Transverse colon (tissue), 4 donors: ENCODE measurements at regions not wholly inside any gene's neighbourhood (a gene's known extent, or its start where the extent isn't known, plus 50 kb on each side); places are given as distances from the start of the nearest gene placed in this dataset.

Source experiments
- CTCF ChIP-seq, 5 experiments: fragments of 200-600 bp in 3 of 5; fragments of 450-650 bp in 2 of 5; sonication (generic) in 3 of 5; IDR thresholded peaks; 1 replicate in 2 of 5; 2 replicates in 3 of 5; pipeline ENCODE4 v1.5.1; 2016 to 2017; ENCODE audit warnings: antibody characterized with exemption in 5 of 5, inconsistent platforms in 3 of 5, mild to moderate bottlenecking in 2 of 5, moderate library complexity in 1 of 5
- EP300 ChIP-seq: sonication (generic); formaldehyde crosslinking; IDR thresholded peaks from one replicate; pipeline ENCODE4 v1.6.1; 2017; ENCODE audit warnings: antibody characterized with exemption, low read depth
- POLR2AphosphoS5 ChIP-seq, 3 donors: sonication (generic); formaldehyde crosslinking; IDR thresholded peaks; one replicate each; pipeline ENCODE4 v1.6.1; 2016; ENCODE audit warnings: antibody characterized with exemption in 3 of 3

GRCh38 chr1:79117376-79117775 lies 110.8 kb upstream of the ADGRL4 start:
- no peak for TF ChIP-seq CTCF (IDR thresholded peaks at IDR 0.05)
- no peak for TF ChIP-seq EP300
- TF ChIP-seq POLR2AphosphoS5 (IDR thresholded peaks at IDR 0.05), result no peak
